HepG2 (cell line): ENCODE measurements at regions not wholly inside any gene's neighbourhood (a gene's known extent, or its start where the extent isn't known, plus 50 kb on each side); places are given as distances from the start of the nearest gene placed in this dataset.

Experiments
- ATAC-seq: fragments of 200-7000 bp; cut with Tn5 transposase; 3 replicates; pipeline ENCODE4 v1.9.1; 2020; ENCODE audit warnings: mild to moderate bottlenecking, moderate library complexity
- BruUV-seq: library from RNA; stranded (reverse); fragments of 400-500 nt; replicated peaks from 2 replicates; lab custom pipeline; 2021; lab: Mats Ljungman, UMichigan
- CTCF ChIA-PET: fragments of 300-600 bp; formaldehyde crosslinking; extraction: SDS; loops from one replicate; lab custom pipeline; 2021; ENCODE audit warnings: low total read pairs, inconsistent platforms, low intra/inter-chr PET ratio; lab: Yijun Ruan, JAX
- POLR2A ChIA-PET: fragments of 350-600 bp; sonication (Branson Sonifier 250); formaldehyde crosslinking; loops from one replicate; lab custom pipeline; 2020; ENCODE audit warnings: antibody characterized with exemption, inconsistent platforms; lab: Yijun Ruan, JAX
- DNase-seq: peaks from one replicate; pipeline ENCODE4 v3.0.0-alpha.2; 2015; ENCODE audit warnings: low spot score
- FAIRE-seq: peaks from 3 replicates; lab custom pipeline; 2011; peaks lifted over from hg19 to GRCh38; lab: Jason Lieb, UNC
- H2AFZ ChIP-seq: one replicate; pipeline ENCODE4 v1.6.1; 2011; ENCODE audit warnings: low read length, inconsistent platforms
- H3K27ac ChIP-seq: fragments of 300-600 bp; 3 replicates; pipeline ENCODE4 v1.8.0; 2011; ENCODE audit warnings: mixed run types, mild to moderate bottlenecking, mixed read lengths, low read length, inconsistent platforms; ENCODE audit not compliant: insufficient read depth; ENCODE audit errors: extremely low read length
- H3K27me3 ChIP-seq, 2 experiments: fragments of 200-600 bp in 1 of 2; 2 replicates in 1 of 2; 3 replicates in 1 of 2; pipeline versions ENCODE4 v1.6.0 to v1.8.0; 2011; ENCODE audit warnings: low read length in 2 of 2, mild to moderate bottlenecking in 2 of 2, moderate library complexity in 2 of 2, inconsistent platforms in 1 of 2; ENCODE audit not compliant: insufficient read depth in 2 of 2, control insufficient read depth in 1 of 2
- H3K36me3 ChIP-seq, 2 experiments: fragments of 200-600 bp in 1 of 2; replicated peaks in 1 of 2; 2 replicates in 1 of 2; 3 replicates in 1 of 2; pipeline versions ENCODE4 v1.5.1 to v1.8.0; 2011; ENCODE audit warnings: low read length in 2 of 2, inconsistent platforms in 1 of 2; ENCODE audit not compliant: insufficient read depth in 2 of 2, control insufficient read depth in 1 of 2
- H3K4me1 ChIP-seq: 2 replicates; pipeline ENCODE4 v1.5.1; 2012; ENCODE audit warnings: low read length, inconsistent platforms; ENCODE audit not compliant: insufficient read depth
- H3K4me2 ChIP-seq: 2 replicates; pipeline ENCODE4 v1.6.0; 2011; ENCODE audit warnings: low read depth, low read length, inconsistent platforms
- H3K4me3 ChIP-seq, 3 experiments: fragments of 200-600 bp in 1 of 3; sonication (generic), shearing (Covaris generic) in 1 of 3; replicated peaks in 1 of 3; 2 replicates each; pipeline ENCODE4 v1.5.1; 2011 to 2016; ENCODE audit warnings: low read length in 3 of 3, inconsistent platforms in 2 of 3, low read depth in 2 of 3, mild to moderate bottlenecking in 2 of 3, control low read depth in 1 of 3, mixed read lengths in 1 of 3; ENCODE audit not compliant: insufficient read depth in 1 of 3
- H3K79me2 ChIP-seq: one replicate; pipeline ENCODE4 v1.6.1; 2011; ENCODE audit warnings: low read length, inconsistent platforms; ENCODE audit not compliant: insufficient read depth
- H3K9ac ChIP-seq: 2 replicates; pipeline ENCODE4 v1.6.0; 2011; ENCODE audit warnings: mild to moderate bottlenecking, low read depth, low read length, inconsistent platforms; ENCODE audit not compliant: insufficient read depth
- H3K9me3 ChIP-seq: 2 replicates; pipeline ENCODE4 v1.5.1; 2012; ENCODE audit warnings: mild to moderate bottlenecking, low read length
- H4K20me1 ChIP-seq: 2 replicates; pipeline ENCODE4 v1.6.0; 2011; ENCODE audit warnings: inconsistent platforms, mild to moderate bottlenecking, low read length, moderate library complexity; ENCODE audit not compliant: insufficient read depth
- ELF4 ChIP-seq: sonication (generic); formaldehyde crosslinking; IDR thresholded peaks from 2 replicates; pipeline ENCODE4 v1.5.0; 2020; ENCODE audit warnings: missing genetic modification reagents, mild to moderate bottlenecking, moderate library complexity, borderline replicate concordance
- HNRNPUL1 ChIP-seq: fragments of 200-400 bp; formaldehyde crosslinking; IDR thresholded peaks from 2 replicates; pipeline ENCODE4 v1.6.1; 2017; ENCODE audit warnings: low read depth, mild to moderate bottlenecking, low read length, moderate library complexity
- KDM4B ChIP-seq: sonication (generic); formaldehyde crosslinking; IDR thresholded peaks from 2 replicates; pipeline ENCODE4 v1.4.0; 2020; ENCODE audit warnings: missing genetic modification reagents
- KDM6A ChIP-seq: IDR thresholded peaks from 2 replicates; pipeline ENCODE4 v1.6.1; 2016; ENCODE audit warnings: low read depth
- RBFOX2 ChIP-seq: fragments of 200-400 bp; formaldehyde crosslinking; IDR thresholded peaks from 2 replicates; pipeline ENCODE4 v1.6.1; 2017; ENCODE audit warnings: low read depth, mild to moderate bottlenecking, low read length
- ZC3H13 ChIP-seq: sonication (generic); formaldehyde crosslinking; IDR thresholded peaks from 2 replicates; pipeline ENCODE4 v1.8.1; 2023; ENCODE audit warnings: mild to moderate bottlenecking, missing genetic modification reagents, moderate library complexity
- ZFP62 ChIP-seq: sonication (generic); formaldehyde crosslinking; IDR thresholded peaks from 2 replicates; pipeline ENCODE4 v1.4.0; 2020; ENCODE audit warnings: missing genetic modification reagents
- ZNF737 ChIP-seq: sonication (generic); formaldehyde crosslinking; IDR thresholded peaks from 2 replicates; pipeline ENCODE4 v1.5.0; 2020; ENCODE audit warnings: missing genetic modification reagents, mild to moderate bottlenecking, borderline replicate concordance
- ZNF816 ChIP-seq: sonication (generic); formaldehyde crosslinking; IDR thresholded peaks from 2 replicates; pipeline ENCODE4 v1.8.0; 2022; ENCODE audit warnings: missing genetic modification reagents, mild to moderate bottlenecking, borderline replicate concordance
- WGBS: methylation state at CpG from one replicate; pipeline ENCODE4 v1.1.6; 2017; ENCODE audit warnings: low lambda C conversion rate; 5-methylcytosine and 5-hydroxymethylcytosine counted together
- in situ Hi-C: cut with HindIII; loops from 2 replicates; pipeline ENCODE4 v1.10.0; 2017; ENCODE audit warnings: low pct_unique_long_range_greater_than_20kb; ENCODE audit not compliant: extremely low pct_ligation_motif_present
- intact Hi-C: fragments of 100-400 bp; cut with micrococcal nuclease; formaldehyde crosslinking; loops from one replicate; pipeline ENCODE4 v1.10.0; 2022; ENCODE audit not compliant: unreplicated experiment
- TF ChIP-seq, protein P1 (sequence below): sonication (generic); formaldehyde crosslinking; IDR thresholded peaks from 2 replicates; pipeline ENCODE4 v1.4.0; 2020; ENCODE audit warnings: missing genetic modification reagents

DNA sequence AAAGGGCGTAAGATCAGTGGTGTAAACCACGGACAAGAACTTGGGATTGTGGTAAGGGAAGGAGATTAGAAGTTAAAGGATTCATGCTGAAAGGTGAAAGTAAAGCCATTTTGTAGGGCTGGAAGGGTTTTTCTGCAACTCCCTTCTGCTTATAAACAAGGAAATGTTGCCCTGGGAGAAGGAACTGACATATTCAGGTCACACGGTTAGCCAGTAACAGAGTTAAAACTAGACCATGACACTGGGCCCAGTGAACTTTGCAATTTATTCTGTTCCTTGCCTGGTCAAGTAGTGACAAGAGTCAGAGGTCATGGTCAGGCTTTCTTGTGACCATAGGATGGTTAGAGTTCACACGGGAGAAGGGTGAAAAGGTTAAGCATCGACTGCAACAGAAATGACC is 323.3 kb downstream of the DMRT2 start:
- intact Hi-C loops (no loop called here), in situ Hi-C loops (no loop called here)
- no peak overlapping the region for H3K4me3 ChIP-seq
- no peak for DNase-seq
- ChIA-PET CTCF (no interaction called here), POLR2A (no interaction called here)
- H3K27ac ChIP-seq: no peak overlapping the region
- TF ChIP-seq, protein P1, sequence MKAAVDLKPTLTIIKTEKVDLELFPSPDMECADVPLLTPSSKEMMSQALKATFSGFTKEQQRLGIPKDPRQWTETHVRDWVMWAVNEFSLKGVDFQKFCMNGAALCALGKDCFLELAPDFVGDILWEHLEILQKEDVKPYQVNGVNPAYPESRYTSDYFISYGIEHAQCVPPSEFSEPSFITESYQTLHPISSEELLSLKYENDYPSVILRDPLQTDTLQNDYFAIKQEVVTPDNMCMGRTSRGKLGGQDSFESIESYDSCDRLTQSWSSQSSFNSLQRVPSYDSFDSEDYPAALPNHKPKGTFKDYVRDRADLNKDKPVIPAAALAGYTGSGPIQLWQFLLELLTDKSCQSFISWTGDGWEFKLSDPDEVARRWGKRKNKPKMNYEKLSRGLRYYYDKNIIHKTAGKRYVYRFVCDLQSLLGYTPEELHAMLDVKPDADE: no peak
- TF ChIP-seq KDM6A (CRISPR knock-in tag) (no peak), ELF4 (no peak), ZFP62 (CRISPR knock-in tag) (no peak)
- no peaks in the 10 kb centered on the region for H3K79me2 ChIP-seq
- H3K4me2 ChIP-seq: no peak overlapping the region
- H3K9me3 ChIP-seq: no peaks in the 10 kb centered on the region
- 10% methylated on average over 5 of the region's 5 CpGs for WGBS
- no peak for ATAC-seq
- no peak overlapping the region for H3K9ac ChIP-seq
- no peaks in the 10 kb centered on the region for H4K20me1 ChIP-seq
- FAIRE-seq: no peak
- no peaks in the 10 kb centered on the region for H3K27me3 ChIP-seq
- H3K36me3 ChIP-seq: no peaks in the 10 kb centered on the region
- H2AFZ ChIP-seq: no peak overlapping the region
- BruUV-seq: no TSS peak
- H3K4me1 ChIP-seq: no peaks in the 10 kb centered on the region

DNA sequence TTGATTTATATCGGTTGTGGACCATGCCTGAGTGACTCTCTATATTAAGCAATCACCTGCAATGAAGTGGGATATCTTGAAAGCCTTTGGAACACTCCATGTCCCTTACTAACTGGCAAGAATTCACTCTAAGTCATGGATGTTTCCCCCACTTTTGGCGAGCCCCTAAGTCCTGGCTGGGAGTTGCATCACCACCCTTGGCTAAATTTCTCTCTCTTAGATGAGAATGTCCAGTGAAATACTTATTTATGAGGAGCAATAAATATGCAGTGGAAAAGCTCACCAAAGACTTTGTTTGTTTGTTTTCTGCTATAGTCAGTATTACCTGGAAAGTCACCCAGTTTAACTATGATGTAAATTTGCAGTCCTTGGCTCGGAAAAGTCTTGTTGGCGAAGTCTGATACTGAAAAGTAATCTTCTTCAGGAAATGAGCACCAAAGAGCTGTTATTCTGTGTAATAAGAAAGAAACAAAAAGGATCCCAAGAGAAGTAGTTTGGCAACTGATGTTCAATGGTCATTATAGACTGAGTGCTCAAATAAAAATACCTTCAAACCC is 333.8 kb downstream of the DMRT2 start:
- no peaks in the 10 kb centered on the region for H3K9me3 ChIP-seq
- H3K4me1 ChIP-seq: no peaks in the 10 kb centered on the region
- no peaks in the 10 kb centered on the region for H4K20me1 ChIP-seq
- intact Hi-C loops: no loop called here
- H2AFZ ChIP-seq: no peak overlapping the region
- TF ChIP-seq KDM4B (CRISPR knock-in tag) (no peak), RBFOX2 (no peak), ZNF737 (no peak), HNRNPUL1 (no peak), ZNF816 (CRISPR knock-in tag) (no peak), ZC3H13 (CRISPR knock-in tag) (no peak)
- TF ChIP-seq, all 625 proteins: peak for 0
- no peak overlapping the region for H3K4me3 ChIP-seq
- FAIRE-seq (no peak), ATAC-seq (no peak), DNase-seq (no peak)
- BruUV-seq: no TSS peak
- H3K79me2 ChIP-seq: no peaks in the 10 kb centered on the region
- ChIA-PET POLR2A (no interaction called here), CTCF (no interaction called here)
- no peak overlapping the region for H3K9ac ChIP-seq
- H3K4me2 ChIP-seq: no peak overlapping the region
- no peak overlapping the region for H3K27ac ChIP-seq
- H3K27me3 ChIP-seq: no peaks in the 10 kb centered on the region; a peak in 1 of 5 replicates
- in situ Hi-C loops: no loop called here
- H3K36me3 ChIP-seq: no peaks in the 10 kb centered on the region
- WGBS: 1% methylated on average over 4 of the region's 4 CpGs
